SW 1271 (cell line): ENCODE measurements at regions not wholly inside any gene's neighbourhood (a gene's known extent, or its start where the extent isn't known, plus 50 kb on each side); places are given as distances from the start of the nearest gene placed in this dataset.

Source experiments
- DNase-seq, 2 experiments: peaks; one replicate each; lab custom pipeline; 2025; lab: John Stamatoyannopoulos, UW

GRCh38 chr10:3409928-3410327 lies 237.3 kb upstream of the PITRM1 start:
- no peak for DNase-seq

- DNase-seq, result no peak
Measured at GRCh38 chr10:3408603-3409365, 236.2 kb upstream of the PITRM1 start.

GRCh38 chr10:3407208-3407607 lies 234.6 kb upstream of the PITRM1 start:
- no peak for DNase-seq

- no peak for DNase-seq
Measured at GRCh38 chr10:3406556-3406955, 234.0 kb upstream of the PITRM1 start.

GRCh38 chr10:3404381-3404780 lies 231.8 kb upstream of the PITRM1 start:
- DNase-seq, result no peak

GRCh38 chr10:3402187-3402751 lies 229.7 kb upstream of the PITRM1 start:
- no peak for DNase-seq

- no peak for DNase-seq
Measured at GRCh38 chr10:3401491-3401938, 228.9 kb upstream of the PITRM1 start.

- DNase-seq, result no peak
Measured at GRCh38 chr10:3400348-3400747, 227.8 kb upstream of the PITRM1 start.

- no peak for DNase-seq
Measured at GRCh38 chr10:3399756-3400155, 227.2 kb upstream of the PITRM1 start.

- no peak for DNase-seq
Measured at GRCh38 chr10:3398825-3399646, 226.5 kb upstream of the PITRM1 start.

- DNase-seq, result no peak
Measured at GRCh38 chr10:3397846-3398245, 225.3 kb upstream of the PITRM1 start.

- no peak for DNase-seq
Measured at GRCh38 chr10:3397231-3397630, 224.6 kb upstream of the PITRM1 start.

GRCh38 chr10:3396116-3396515 lies 223.5 kb upstream of the PITRM1 start:
- no peak for DNase-seq

GRCh38 chr10:3395458-3395861 lies 222.9 kb upstream of the PITRM1 start:
- no peak for DNase-seq

GRCh38 chr10:3395041-3395440 lies 222.5 kb upstream of the PITRM1 start:
- DNase-seq, result no peak

GRCh38 chr10:3393958-3394357 lies 221.4 kb upstream of the PITRM1 start:
- DNase-seq, result no peak

GRCh38 chr10:3391657-3392056 lies 219.1 kb upstream of the PITRM1 start:
- no peak for DNase-seq

- no peak for DNase-seq
Measured at GRCh38 chr10:3389130-3389529, 216.5 kb upstream of the PITRM1 start.

GRCh38 chr10:3385487-3385886 lies 212.9 kb upstream of the PITRM1 start:
- no peak for DNase-seq

- no peak for DNase-seq
Measured at GRCh38 chr10:3382092-3382491, 209.5 kb upstream of the PITRM1 start.

GRCh38 chr10:3380406-3381050 lies 207.9 kb upstream of the PITRM1 start:
- no peak for DNase-seq

- DNase-seq, result no peak
Measured at GRCh38 chr10:3376631-3377030, 204.0 kb upstream of the PITRM1 start.
